Stimulated activated CD4-positive, alpha-beta T cell treated with anti-CD3 and anti-CD28 coated beads, Interleukin-4, amount 100 ng/mL, for 1 hour (primary cell): ENCODE measurements at regions not wholly inside any gene's neighbourhood (a gene's known extent, or its start where the extent isn't known, plus 50 kb on each side); places are given as distances from the start of the nearest gene placed in this dataset.

Experiments
- DNase-seq: peaks from one replicate; pipeline ENCODE4 v3.0.0-alpha.2; 2020

DNA sequence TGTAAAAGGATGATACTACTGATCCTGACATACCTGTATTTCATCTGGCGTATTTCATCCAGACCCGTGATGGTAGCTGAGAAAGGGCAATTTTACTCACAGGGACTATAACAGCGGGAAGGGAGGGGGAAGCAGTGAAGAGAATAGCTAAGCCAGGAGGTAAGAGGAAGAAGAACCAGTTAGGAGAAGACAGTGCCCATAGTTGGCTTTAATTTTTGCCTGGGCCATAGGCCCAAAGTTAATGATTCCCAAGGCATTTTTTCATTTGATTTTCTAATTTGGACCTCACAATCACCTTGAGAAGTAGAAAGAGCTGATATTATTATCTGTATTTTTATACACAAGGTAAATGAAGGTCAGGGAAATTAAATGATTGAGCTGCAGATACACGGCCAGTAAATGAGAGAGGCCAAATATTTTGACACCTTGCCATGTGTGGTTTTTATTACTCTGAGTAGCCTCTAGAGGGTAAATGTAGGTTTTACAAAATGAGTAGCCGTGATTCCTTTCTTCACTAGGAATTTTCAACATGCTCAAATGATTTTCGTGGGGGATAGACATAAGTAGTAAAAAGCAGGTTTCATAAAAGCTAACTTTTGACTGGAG is 382.2 kb downstream of the FUT8 start:
- DNase-seq: no peak

DNA sequence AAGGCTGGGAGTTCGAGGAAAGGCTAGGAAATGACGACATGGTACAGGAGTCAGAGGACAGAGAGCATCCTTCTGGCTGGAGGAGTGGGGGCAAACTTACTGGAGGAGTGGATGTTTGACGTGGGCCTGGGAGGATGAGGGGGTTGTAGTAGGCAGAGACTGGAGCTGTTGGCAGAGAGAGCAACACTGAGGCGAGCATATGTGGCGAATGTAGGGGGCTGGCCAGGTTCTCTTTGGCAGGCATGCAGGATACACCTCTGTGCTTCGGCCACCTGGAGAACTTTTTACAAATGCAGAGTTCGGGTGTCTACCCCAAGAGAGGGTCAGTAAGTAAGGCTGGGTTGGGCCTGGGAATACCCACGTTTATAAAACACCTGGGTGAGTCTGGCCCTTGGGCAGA is 385.7 kb downstream of the FUT8 start:
- no peak for DNase-seq

DNA sequence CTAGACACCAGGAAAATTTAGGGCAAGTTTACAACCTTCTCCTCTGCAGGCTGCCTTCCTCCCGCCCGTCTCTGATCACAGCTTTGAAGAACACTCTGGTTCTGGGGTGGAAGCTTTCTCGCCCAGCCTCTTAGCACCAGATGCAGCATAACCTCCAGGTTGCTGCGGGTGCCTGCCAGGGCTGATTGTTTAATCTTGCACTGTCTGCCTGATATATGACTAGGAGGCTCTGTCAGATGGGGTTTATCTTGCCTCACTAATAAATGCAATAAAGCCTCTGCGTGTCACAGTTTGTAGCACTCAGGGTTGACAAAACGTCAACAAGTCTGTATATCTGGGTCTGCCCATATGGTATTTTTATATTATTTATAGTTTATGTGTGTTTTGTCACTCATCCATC is 388.2 kb downstream of the FUT8 start:
- no peak for DNase-seq

DNA sequence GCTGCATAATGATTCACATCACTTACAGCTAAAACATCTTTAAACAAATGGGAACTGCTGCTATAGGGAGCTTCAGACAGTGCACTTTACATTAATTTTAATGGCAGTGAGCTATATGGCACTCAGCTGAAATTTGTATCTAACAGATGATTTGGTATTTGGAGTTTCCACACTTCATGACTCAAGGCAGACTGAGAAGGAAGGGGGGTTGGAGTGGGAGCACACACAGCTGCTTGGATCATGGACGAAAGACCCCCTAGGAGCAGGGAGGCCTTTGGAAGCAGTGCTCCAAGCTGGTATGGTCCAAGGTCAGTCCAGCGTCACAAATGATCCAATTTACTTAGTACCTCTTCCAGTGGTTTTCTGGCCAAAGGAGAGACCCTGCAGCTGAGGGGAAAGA is 389.7 kb downstream of the FUT8 start:
- DNase-seq: no peak

GRCh38 chr14:65803885-65804284 is 391.4 kb downstream of the FUT8 start:
- no peak for DNase-seq

DNA sequence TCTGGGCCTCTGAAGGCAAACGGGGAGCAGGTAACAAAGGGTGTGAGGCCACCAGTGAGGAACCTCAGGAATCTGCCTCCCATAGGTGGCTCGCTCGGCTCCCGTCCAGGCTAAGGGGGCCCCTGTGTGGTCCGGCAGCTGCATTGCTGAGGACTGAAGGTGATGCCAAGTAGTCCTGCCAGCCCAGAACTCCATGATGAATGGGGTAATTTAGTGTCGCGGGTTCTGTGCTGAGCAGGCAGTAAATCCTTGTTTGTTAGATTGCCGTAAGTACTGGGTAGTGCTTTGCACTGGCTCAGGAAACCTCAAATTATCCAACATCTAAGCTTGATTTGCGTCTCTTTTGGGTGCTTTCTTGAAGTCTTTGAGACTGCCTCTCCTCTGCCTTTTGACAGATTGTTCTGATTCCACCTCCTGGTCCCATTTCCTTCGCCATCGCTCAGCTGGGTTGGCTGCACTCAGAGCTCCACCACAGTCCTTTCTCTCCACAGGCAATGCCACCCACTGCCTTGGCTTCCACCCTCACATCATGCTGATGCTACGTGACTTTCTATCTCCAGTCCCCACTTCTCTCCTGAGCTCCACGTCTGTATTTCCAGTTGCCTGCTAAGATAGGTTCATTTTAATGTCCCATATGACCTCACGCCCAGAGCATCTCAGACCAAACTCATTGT is 392.0 kb downstream of the FUT8 start:
- DNase-seq: no peak

- DNase-seq: no peak
These were observed 392.6 kb downstream of the FUT8 start for GRCh38 chr14:65805113-65805473.

- no peak for DNase-seq
These were observed 395.9 kb downstream of the FUT8 start for GRCh38 chr14:65808390-65808789.

DNA sequence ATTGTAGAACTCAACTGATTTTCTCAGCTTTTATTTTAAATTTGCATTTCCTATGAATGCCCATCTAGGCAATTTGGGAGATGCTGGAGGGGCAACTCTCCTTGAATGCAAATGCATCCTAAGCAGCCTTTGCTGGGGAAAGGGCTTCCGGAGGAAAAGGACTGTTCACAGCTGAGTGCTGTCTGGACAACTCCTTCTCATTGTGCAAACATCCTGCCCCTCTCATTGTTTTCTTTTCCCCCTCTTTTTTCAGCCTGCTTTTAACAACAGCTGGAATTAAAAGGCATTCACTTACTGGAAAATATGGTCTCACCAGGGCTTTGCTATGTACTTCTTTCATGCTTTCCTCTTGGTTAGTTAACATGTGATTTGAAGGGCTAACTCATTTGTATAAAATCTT is 397.8 kb downstream of the FUT8 start:
- no peak for DNase-seq

DNA sequence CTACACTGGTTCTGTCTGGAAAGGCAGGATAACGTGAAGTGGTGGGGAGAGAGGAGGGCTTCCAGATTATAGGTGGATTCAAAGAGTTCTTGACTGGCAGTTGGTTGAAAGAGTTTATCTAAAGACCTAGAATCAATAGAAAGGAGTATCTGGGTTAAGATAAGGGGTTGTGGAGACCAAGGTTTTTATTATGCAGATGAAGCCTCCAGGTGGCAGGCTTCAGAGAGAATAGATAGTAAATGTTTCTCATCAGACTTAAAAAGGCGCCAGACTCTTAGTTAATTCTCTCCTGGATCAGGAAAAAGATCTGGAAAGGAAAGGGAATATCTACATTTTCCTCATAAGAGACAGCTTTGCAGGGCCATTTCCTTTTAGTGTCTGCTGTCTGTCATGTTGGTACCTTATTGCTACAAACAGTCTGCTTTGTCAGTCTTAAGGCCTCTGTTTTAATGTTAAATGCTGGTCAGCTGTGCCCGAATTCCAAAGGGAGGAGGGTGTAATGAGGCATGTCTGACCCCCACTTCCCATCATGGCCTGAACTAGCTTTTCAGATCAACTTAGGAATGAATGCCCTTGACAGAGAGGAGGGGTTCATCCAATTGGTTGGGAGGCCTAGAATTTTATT is 401.3 kb downstream of the FUT8 start:
- no peak for DNase-seq

DNA sequence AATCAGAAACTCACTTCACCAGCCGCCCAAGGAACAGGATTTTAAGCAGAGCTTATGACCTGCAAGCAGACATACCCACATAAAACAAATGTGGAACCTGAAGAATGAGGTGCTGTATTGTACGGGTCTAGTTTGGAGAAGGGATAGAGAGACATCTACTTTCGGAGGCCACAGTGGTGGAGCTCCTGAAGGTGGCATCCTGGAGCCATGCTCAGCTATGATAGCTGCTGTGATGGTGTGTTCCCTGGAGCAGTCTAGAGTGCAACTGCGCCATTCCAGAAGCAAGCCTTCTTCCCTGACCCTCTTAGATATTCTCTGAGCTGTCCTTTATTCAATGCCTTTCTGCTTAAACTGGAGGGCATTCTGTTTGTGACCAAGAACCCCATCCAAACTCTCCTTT is 402.6 kb downstream of the FUT8 start:
- DNase-seq: no peak

GRCh38 chr14:65817011-65817410 is 404.5 kb downstream of the FUT8 start:
- no peak for DNase-seq

DNA sequence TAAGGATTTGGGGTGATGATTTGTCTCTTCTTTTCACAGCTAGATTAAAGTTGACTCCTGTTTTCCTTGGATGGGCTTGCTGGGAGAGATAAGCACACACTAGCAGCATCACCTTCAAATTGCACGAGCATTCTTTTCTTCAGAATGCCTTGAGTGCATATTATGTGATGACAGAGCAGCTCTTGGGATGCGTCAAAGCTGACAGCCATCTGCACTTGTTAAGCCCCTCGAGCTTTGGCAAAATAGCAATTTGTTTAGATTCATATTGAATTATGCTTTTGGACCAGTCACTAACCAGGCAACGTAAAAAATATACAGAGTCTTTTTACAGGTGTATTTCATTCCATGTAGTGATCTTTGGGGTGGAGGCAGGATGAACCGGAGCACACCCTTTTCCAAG is 407.0 kb downstream of the FUT8 start:
- DNase-seq: no peak

GRCh38 chr14:65821224-65821753 is 408.8 kb downstream of the FUT8 start:
- no peak for DNase-seq

DNA sequence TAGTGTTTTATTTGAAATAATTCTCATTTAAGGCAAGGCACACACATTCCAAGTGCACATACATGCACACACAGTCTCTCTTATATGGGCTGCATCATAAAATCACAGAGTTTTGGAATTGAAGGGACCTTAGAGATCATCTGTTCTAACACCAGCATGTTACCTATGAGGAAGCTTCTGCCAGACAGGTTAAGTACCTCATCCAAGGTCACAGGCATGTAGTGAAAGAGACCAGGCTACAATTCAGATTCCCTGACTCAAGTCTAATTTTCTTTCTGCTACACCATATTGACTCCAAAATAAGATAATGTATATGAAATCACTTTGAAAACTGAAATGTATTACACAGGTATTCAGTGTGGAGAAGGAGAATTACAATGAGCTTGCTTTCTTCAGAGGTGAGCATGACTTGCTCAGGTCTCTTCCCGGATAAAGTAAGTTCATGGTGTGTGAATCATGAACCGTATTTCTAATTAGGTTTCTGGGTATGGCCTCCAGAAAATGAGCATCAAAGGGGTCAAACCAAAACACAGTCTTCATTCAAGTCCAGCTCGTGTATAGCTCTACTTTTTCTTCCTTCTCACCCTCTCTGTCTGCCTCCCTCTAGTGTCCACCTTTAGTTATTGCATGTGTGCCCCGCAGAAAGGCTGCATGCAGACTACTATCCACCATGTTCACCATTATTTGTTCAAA is 411.9 kb downstream of the FUT8 start:
- DNase-seq: peak; percentile 33

- DNase-seq: no peak
These were observed 412.4 kb downstream of the FUT8 start for GRCh38 chr14:65824978-65825299.

DNA sequence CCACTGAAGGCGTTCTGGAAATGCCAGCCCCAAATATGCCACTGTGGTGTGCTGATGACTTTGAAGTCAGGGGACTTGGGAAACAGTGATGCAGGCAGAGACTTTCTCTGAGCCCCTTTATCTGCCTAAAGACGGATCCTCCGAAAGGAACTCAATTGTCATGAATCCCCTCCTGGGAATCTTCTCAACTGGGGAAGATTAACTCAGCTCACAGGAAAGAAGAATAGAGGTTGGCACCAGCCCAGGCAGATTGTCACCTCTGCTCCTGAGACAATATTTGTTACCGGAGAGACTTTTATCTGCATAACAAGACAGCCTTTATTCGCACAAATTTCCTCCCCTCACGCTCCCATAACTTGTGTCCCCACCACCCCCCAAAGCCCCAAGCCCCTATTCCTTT is 414.4 kb downstream of the FUT8 start:
- DNase-seq: no peak

- no peak for DNase-seq
These were observed 415.0 kb downstream of the FUT8 start for GRCh38 chr14:65827520-65827919.

DNA sequence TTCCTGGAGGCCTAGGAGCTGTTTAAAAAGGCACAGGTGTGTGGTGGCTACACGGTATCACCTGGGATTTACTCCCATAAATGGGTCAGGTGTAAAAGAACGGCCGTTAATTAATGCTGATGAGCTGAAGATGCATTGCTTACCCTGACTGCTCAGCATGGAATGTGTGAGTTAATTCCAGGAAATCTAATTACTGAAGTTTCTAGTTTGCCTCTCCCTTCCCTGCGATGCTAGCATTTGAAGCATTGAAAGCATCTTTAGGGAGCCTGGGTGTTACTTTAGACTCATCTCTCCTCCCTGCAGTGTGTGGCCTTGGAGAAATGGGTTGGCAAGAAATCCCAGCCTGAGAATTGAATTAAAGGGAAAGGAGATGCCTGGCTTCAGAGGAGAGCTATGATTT is 415.9 kb downstream of the FUT8 start:
- no peak for DNase-seq

- no peak for DNase-seq
These were observed 420.1 kb downstream of the FUT8 start for GRCh38 chr14:65832431-65833266.

DNA sequence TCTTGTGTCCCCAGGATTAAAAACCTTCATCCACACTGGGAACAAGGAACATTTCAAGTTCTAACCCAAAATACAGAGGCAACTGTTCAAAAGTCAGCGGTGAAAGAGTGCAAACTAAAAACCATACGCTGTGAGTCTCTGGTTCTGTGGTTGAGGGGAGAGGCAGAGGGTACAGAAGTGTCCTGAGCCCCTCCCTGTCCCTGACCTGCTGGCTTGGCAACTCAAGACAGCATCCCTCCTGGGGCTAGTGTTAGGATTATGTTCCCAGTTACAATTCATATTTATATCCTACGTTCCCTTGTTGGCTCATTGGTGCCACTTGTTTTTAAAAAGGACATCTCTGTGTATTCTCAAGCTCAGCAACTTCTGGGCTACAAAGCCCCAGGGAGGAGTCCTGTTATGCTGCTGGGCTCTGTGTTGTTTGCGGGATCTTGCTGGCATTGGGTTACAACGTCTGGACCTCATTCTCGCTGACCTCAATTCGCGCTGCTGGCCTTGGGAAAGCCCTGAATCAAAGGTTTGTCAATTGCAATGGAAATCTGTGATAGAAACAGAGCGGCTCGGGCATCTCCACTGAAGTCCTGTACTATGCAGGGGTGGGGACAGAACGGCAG is 420.8 kb downstream of the FUT8 start:
- no peak for DNase-seq

DNA sequence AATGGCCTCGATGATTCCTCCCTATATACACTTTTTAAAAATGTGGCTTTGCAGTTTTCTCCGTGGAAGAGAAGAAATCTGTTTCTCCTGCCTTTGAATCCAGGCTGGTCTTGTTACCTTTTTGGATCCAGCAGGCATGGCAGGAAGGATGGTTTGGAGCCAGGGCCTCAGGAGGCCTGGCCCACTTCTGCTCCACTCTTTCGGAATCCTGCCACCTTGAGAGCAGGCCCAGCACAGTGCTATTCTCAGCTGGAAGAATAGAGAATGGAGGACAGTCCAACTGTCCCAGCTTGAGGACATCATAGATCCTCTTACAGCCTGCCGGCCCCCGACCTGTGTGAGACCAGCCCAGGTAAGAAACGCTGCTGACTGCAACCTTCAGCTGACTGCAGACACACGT is 421.5 kb downstream of the FUT8 start:
- DNase-seq: no peak

GRCh38 chr14:65834812-65835211 is 422.3 kb downstream of the FUT8 start:
- no peak for DNase-seq
